CD4-positive, CD25-positive, alpha-beta regulatory T cell (primary cell): ENCODE measurements at regions not wholly inside any gene's neighbourhood (a gene's known extent, or its start where the extent isn't known, plus 50 kb on each side); places are given as distances from the start of the nearest gene placed in this dataset.

Source experiments
- ATAC-seq, 2 donors: fragments of 150-1000 bp; cut with Tn5 transposase; one replicate each; pipeline ENCODE4 v1.10.0; 2021; ENCODE audit warnings: low read depth in 2 of 2, moderate number of reproducible peaks in 2 of 2, moderate library complexity in 1 of 2
- DNase-seq, 3 donors: peaks; one replicate each; pipeline versions ENCODE4 v3.0.0 to v3.0.0-alpha.2; 2012 to 2022; ENCODE audit warnings: mixed read lengths in 1 of 3
- H3K27ac ChIP-seq: one replicate; pipeline ENCODE4 v1.7.0; 2013; ENCODE audit warnings: mild to moderate bottlenecking, low read length; ENCODE audit not compliant: insufficient read depth, poor library complexity, severe bottlenecking
- H3K27me3 ChIP-seq: one replicate; pipeline ENCODE4 v1.7.0; 2013; ENCODE audit warnings: low read length; ENCODE audit not compliant: control insufficient read depth, insufficient read depth
- H3K36me3 ChIP-seq: one replicate; pipeline ENCODE4 v1.7.0; 2013; ENCODE audit warnings: mild to moderate bottlenecking, low read length, moderate library complexity; ENCODE audit not compliant: control insufficient read depth, insufficient read depth
- H3K4me1 ChIP-seq: 2 replicates; pipeline ENCODE4 v1.7.0; 2013; ENCODE audit warnings: mild to moderate bottlenecking, low read length; ENCODE audit not compliant: insufficient read depth, control insufficient read depth, poor library complexity, severe bottlenecking
- H3K4me3 ChIP-seq: one replicate; pipeline ENCODE4 v1.7.0; 2013; ENCODE audit warnings: low read depth, mild to moderate bottlenecking, low read length, moderate library complexity
- H3K9me3 ChIP-seq, 2 experiments: 1 replicate in 1 of 2; 2 replicates in 1 of 2; pipeline ENCODE4 v1.7.0; 2013; ENCODE audit warnings: low read length in 2 of 2, mild to moderate bottlenecking in 1 of 2, moderate library complexity in 1 of 2; ENCODE audit not compliant: control insufficient read depth in 2 of 2
- H3K27ac Mint-ChIP-seq, 3 donors: one replicate each; pipeline ENCODE4 v1.8.0; 2020 to 2022; ENCODE audit warnings: mild to moderate bottlenecking in 3 of 3, mixed read lengths in 3 of 3, moderate library complexity in 2 of 3
- H3K27me3 Mint-ChIP-seq: one replicate; pipeline ENCODE4 v1.8.0; 2022; ENCODE audit warnings: mild to moderate bottlenecking, mixed read lengths
- H3K36me3 Mint-ChIP-seq: one replicate; pipeline ENCODE4 v1.8.0; 2020; ENCODE audit warnings: mixed read lengths
- H3K4me1 Mint-ChIP-seq, 4 donors: one replicate each; pipeline ENCODE4 v1.8.0; 2020 to 2022; ENCODE audit warnings: mixed read lengths in 4 of 4, mild to moderate bottlenecking in 1 of 4
- H3K4me3 Mint-ChIP-seq, 4 donors: one replicate each; pipeline ENCODE4 v1.8.0; 2020 to 2022; ENCODE audit warnings: mild to moderate bottlenecking in 4 of 4, mixed read lengths in 4 of 4, moderate library complexity in 3 of 4
- H3K9me3 Mint-ChIP-seq, 7 donors: one replicate each; pipeline ENCODE4 v1.8.0; 2020 to 2022; ENCODE audit warnings: mixed read lengths in 7 of 7, mild to moderate bottlenecking in 3 of 7, moderate library complexity in 2 of 7

DNA sequence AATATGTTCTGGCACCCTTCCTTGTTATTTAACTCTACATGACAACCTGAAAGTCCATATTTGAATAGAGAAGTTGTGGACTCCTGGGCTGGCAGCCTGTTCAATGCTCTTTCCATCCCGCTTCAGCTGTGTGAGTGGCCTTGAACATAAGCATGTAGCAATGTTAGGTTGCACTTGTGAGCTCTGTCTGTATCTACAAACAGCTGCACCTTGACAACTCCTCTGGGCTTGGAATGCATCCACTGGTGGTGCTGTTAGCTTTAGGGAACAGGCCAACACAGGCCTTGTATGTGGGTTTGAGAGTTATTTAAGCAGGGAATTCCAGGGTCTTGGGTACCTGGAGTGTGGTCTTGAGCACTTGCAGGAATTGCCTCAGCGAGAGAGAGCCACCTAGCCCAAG, 141.2 kb downstream of the DTHD1 start:
- DNase-seq (no peak), ATAC-seq (no peak)
- H3K27me3 ChIP-seq = peaks cover 13% of the 10 kb centered on the region
- H3K36me3 ChIP-seq = no peaks in the 10 kb centered on the region
- no peaks in the 10 kb centered on the region for H3K4me1 ChIP-seq
- H3K9me3 Mint-ChIP-seq = no peaks in the 10 kb centered on the region
- H3K36me3 Mint-ChIP-seq = no peaks in the 10 kb centered on the region
- H3K4me1 Mint-ChIP-seq = no peaks in the 10 kb centered on the region
- H3K27ac ChIP-seq = no peak overlapping the region
- no peak overlapping the region for H3K27ac Mint-ChIP-seq
- peaks cover 29% of the 10 kb centered on the region for H3K27me3 Mint-ChIP-seq
- no peak overlapping the region for H3K4me3 ChIP-seq
- H3K4me3 Mint-ChIP-seq = no peak overlapping the region
- H3K9me3 ChIP-seq = no peaks in the 10 kb centered on the region

DNA sequence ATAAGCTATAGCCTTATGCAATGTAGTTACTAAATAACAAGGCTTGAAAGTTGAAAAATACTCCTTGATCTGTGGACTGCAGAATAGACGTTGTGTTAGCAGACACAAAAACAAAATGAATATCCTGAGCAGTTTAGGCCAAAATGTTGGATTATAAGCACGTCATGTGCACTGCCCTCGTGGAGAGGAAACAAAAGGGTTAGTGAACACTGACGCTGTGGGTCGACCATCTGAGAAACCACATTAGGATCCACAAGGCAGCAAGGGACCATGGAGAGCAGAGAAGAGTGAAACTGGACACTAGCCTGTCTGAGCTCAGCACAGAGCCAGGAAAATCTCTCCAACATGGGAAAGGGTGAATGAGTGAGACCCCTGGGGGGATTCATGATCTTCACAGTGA, 145.3 kb downstream of the DTHD1 start:
- no peaks in the 10 kb centered on the region for H3K4me1 Mint-ChIP-seq
- H3K36me3 Mint-ChIP-seq = no peaks in the 10 kb centered on the region
- ATAC-seq (no peak), DNase-seq (no peak)
- peaks cover 22% of the 10 kb centered on the region for H3K27me3 Mint-ChIP-seq
- H3K9me3 Mint-ChIP-seq = no peaks in the 10 kb centered on the region
- H3K9me3 ChIP-seq = no peaks in the 10 kb centered on the region
- no peak overlapping the region for H3K4me3 Mint-ChIP-seq
- H3K27ac ChIP-seq = no peak overlapping the region
- no peaks in the 10 kb centered on the region for H3K36me3 ChIP-seq
- no peak overlapping the region for H3K27ac Mint-ChIP-seq
- H3K4me3 ChIP-seq = no peak overlapping the region
- no peaks in the 10 kb centered on the region for H3K4me1 ChIP-seq
- H3K27me3 ChIP-seq = peaks cover 2% of the 10 kb centered on the region

DNA sequence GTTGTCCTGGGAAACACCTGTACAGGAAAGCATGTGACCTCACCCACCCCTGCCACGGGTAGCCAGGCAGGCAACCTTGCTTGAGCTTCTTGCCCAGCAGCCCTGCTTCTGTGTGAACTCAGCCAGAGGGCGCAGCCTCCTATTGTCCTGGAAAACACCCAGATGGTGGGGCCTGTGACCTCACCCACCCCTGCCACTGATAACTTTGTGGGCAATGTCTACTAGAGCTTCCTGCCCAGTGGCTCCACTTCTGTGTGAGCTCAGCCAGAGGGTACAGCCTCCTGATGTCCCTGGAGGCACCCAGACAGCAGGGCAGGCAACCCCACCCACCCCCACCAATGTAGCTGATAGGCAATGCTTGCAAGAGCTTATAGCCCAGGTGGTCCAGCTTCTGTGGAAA, 146.3 kb downstream of the DTHD1 start:
- no peak for DNase-seq
- H3K4me1 ChIP-seq = no peaks in the 10 kb centered on the region
- Mint-ChIP-seq H3K27me3 (peaks cover 16% of the 10 kb centered on the region), H3K4me3 (no peak overlapping the region), H3K4me1 (no peaks in the 10 kb centered on the region), H3K27ac (no peak overlapping the region), H3K36me3 (no peaks in the 10 kb centered on the region), H3K9me3 (no peaks in the 10 kb centered on the region)
- ATAC-seq = no peak
- no peaks in the 10 kb centered on the region for H3K36me3 ChIP-seq
- H3K27me3 ChIP-seq = no peaks in the 10 kb centered on the region
- no peak overlapping the region for H3K27ac ChIP-seq
- H3K9me3 ChIP-seq = no peaks in the 10 kb centered on the region
- no peak overlapping the region for H3K4me3 ChIP-seq

DNA sequence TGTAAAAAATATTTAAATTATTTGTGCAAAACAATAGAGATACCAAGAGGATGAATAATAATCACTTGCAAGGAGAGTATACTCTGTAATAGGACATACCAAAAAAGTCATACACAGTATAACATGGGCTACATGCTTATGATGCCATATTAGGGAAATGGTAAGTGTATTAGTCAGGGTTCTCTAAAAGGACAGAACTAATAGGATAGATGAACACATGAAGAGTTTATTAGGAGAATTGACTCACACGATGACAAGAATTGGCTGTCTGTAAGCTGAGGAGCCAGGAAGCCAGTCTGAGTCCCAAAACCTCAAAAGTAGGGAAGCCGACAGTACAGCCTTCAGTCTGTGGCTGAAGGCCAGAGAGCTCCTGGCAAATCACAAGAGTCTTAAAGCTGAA, 151.2 kb downstream of the DTHD1 start:
- DNase-seq (no peak), ATAC-seq (no peak)
- Mint-ChIP-seq H3K36me3 (no peaks in the 10 kb centered on the region), H3K27me3 (no peaks in the 10 kb centered on the region), H3K4me3 (no peak overlapping the region), H3K9me3 (peaks cover 0 to 19% (median 2%) of the 10 kb centered on the region in 7 donors), H3K4me1 (peaks cover 0 to 3% (median 0%) of the 10 kb centered on the region in 4 donors), H3K27ac (no peak overlapping the region)
- Histone ChIP-seq H3K27me3 (no peaks in the 10 kb centered on the region), H3K27ac (no peak overlapping the region), H3K9me3 (no peaks in the 10 kb centered on the region), H3K4me1 (no peaks in the 10 kb centered on the region), H3K4me3 (no peak overlapping the region), H3K36me3 (no peaks in the 10 kb centered on the region)

DNA sequence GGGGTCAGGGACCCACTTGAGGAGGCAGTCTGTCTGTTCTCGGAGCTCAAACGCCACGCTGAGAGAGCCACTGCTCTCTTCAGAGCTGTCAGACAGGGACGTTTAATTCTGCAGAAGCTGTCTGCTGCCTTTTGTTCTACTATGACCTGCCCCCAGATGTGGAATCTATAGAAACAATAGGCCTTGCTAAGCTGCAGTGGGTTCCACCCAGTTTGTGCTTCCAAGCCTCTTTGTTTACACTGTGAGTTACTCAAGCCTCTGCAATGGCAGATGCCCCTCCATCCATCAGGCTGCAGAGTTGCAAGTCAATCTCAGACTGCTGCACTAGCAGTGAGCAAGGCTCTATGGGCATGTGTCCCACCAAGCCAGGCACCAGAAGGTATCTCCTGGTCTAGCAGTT, 158.1 kb downstream of the DTHD1 start:
- Mint-ChIP-seq H3K4me1 (peaks cover 0 to 2% (median 0%) of the 10 kb centered on the region in 4 donors), H3K9me3 (peaks cover 0 to 23% (median 4%) of the 10 kb centered on the region in 7 donors), H3K27me3 (peaks cover 6% of the 10 kb centered on the region), H3K4me3 (no peak overlapping the region), H3K36me3 (no peaks in the 10 kb centered on the region), H3K27ac (no peak overlapping the region)
- no peak overlapping the region for H3K4me3 ChIP-seq
- ATAC-seq = no peak
- H3K27me3 ChIP-seq = no peaks in the 10 kb centered on the region
- no peaks in the 10 kb centered on the region for H3K9me3 ChIP-seq
- no peaks in the 10 kb centered on the region for H3K36me3 ChIP-seq
- H3K27ac ChIP-seq = no peak overlapping the region
- no peak for DNase-seq
- H3K4me1 ChIP-seq = no peaks in the 10 kb centered on the region

DNA sequence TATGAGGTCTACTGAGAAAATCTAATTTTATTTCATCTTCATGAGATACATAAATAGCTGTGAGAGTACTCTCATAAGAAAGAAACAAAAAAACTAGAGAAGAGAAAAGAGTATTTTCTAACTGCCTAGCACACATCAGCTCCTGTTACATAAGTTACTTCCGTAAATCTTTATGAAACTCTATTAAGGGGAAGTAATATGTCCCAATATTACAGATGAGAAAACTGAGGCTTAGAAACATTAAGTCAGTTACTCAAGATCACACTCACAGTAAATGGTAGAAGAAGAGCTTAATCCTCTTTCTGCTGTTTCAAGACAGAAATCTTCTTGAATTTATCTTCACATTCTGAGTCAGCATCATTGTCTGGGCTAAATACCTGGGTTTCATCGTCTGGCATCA, 164.1 kb downstream of the DTHD1 start:
- DNase-seq (no peak), ATAC-seq (no peak)
- H3K9me3 Mint-ChIP-seq = no peaks in the 10 kb centered on the region
- Histone ChIP-seq H3K27ac (no peak overlapping the region), H3K36me3 (no peaks in the 10 kb centered on the region), H3K4me3 (no peak overlapping the region), H3K27me3 (no peaks in the 10 kb centered on the region), H3K4me1 (no peaks in the 10 kb centered on the region), H3K9me3 (no peaks in the 10 kb centered on the region)
- H3K4me3 Mint-ChIP-seq = no peak overlapping the region
- H3K4me1 Mint-ChIP-seq = no peaks in the 10 kb centered on the region
- H3K27ac Mint-ChIP-seq = no peak overlapping the region
- H3K36me3 Mint-ChIP-seq = no peaks in the 10 kb centered on the region
- H3K27me3 Mint-ChIP-seq = peaks cover 6% of the 10 kb centered on the region

DNA sequence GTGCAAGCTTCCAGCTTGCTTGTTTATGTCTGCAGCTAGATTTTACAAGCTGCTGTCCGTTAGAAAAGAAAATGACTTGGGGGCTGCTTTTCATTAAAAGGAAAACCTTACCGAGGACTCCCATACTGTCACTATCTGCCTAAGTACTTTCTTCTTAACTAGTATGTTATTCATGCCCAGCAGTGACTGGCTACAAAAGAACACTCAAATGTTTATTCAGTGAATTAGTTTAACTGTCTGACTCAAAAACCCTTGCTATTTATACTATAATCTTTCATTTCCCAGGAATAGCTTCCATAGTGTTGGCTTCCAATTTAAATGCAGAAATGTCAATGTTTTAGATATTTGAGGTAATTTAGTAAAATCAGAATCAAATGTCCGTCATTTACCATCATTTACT, 164.9 kb downstream of the DTHD1 start:
- Mint-ChIP-seq H3K27ac (no peak overlapping the region), H3K9me3 (no peaks in the 10 kb centered on the region), H3K4me1 (no peaks in the 10 kb centered on the region), H3K27me3 (peaks cover 6% of the 10 kb centered on the region), H3K4me3 (no peak overlapping the region), H3K36me3 (no peaks in the 10 kb centered on the region)
- H3K36me3 ChIP-seq = no peaks in the 10 kb centered on the region
- no peak for ATAC-seq
- no peak for DNase-seq
- H3K9me3 ChIP-seq = no peaks in the 10 kb centered on the region
- no peaks in the 10 kb centered on the region for H3K27me3 ChIP-seq
- H3K4me3 ChIP-seq = no peak overlapping the region
- H3K4me1 ChIP-seq = no peaks in the 10 kb centered on the region
- H3K27ac ChIP-seq = no peak overlapping the region

DNA sequence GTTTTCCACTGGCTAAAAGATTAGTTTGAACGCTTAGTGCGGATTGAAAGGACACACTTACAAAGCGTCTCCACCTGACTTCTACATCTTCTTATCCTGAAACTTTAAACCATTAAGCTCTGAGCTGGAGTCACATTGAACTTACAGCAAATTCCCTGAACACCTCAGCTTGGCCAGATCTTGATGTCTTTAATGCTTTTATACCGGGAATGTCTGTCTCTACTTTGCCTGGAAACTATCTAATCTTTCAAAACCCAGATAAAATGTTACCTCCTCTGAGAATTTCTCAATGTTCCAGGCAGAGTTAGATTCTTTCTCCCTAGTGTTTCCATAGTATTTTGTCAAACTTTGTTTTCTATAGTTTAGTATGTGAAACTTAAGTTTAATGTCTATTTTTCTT, 179.9 kb downstream of the DTHD1 start:
- no peak overlapping the region for H3K27ac ChIP-seq
- no peaks in the 10 kb centered on the region for H3K27me3 ChIP-seq
- DNase-seq = no peak
- H3K4me1 ChIP-seq = no peaks in the 10 kb centered on the region
- Mint-ChIP-seq H3K4me1 (no peaks in the 10 kb centered on the region), H3K4me3 (no peak overlapping the region), H3K36me3 (no peaks in the 10 kb centered on the region), H3K27me3 (peaks cover 20% of the 10 kb centered on the region), H3K9me3 (peaks cover 0 to 4% (median 0%) of the 10 kb centered on the region in 7 donors), H3K27ac (no peak overlapping the region)
- H3K4me3 ChIP-seq = no peak overlapping the region
- ATAC-seq = no peak
- no peaks in the 10 kb centered on the region for H3K36me3 ChIP-seq
- H3K9me3 ChIP-seq = no peaks in the 10 kb centered on the region
